Stimulated activated CD8-positive, alpha-beta memory T cell treated with anti-CD3 and anti-CD28 coated beads, Interleukin-4, amount 100 ng/mL, for 48 hours (primary cell): ENCODE measurements at regions not wholly inside any gene's neighbourhood (a gene's known extent, or its start where the extent isn't known, plus 50 kb on each side); places are given as distances from the start of the nearest gene placed in this dataset.

Experiments
- DNase-seq: peaks from one replicate; pipeline ENCODE4 v3.0.0-alpha.2; 2020

DNA sequence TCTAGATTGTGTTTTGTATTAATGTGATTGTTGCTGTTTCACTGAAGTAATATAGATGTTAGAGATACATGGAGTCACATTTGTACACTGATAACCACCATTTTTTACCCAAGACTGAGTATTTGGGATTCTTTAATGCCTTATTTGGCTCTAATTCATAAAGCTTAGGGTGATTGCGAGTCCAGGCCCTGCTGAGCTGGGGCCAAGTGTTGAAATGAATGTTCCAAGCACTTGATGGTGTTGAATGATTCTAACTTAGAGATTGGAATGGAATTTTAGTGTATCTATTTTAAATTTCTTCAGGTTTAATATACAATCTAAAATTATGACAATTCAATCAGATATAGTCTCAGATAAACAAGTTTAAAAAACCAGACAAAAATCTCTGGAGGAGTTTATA, 329.4 kb upstream of the SLC35B3 start:
- DNase-seq: no peak

DNA sequence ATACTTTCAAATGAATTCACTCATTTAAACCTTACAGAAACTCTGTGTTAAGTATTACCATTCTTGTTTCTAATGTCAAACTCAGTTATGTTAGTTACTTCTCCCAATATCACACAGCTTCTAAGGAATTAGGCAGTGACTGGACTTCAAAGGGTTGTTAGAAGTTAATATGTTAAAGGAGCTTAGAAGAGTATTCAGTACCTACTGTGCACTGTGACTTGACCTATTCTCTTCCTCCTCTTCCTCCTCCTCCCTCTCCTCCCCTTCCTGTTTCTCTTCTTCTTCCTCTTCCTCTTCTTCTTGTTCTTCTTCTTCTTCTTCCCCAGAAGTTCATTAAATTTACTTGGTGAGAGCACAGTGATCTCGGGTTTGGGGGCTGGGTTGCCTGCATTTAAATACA, 325.6 kb upstream of the SLC35B3 start:
- DNase-seq: no peak

DNA sequence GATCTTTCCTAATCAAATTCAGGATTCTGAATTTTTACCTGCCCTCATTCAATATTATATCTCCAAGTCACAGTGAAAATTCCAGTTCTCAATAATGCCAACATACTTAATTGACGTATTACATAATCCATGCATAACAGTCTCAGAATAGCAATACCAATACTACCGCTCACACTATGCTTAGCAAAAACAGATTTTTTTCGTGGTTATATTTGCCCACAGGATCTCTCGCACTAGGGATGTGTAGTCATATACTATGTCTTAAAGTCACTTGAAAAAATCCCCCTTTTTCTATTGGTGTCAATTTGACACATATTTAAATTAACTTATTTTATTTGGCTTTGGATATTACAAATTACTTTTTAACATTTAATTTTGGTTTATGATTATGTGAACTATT, 323.1 kb upstream of the SLC35B3 start:
- DNase-seq: no peak

DNA sequence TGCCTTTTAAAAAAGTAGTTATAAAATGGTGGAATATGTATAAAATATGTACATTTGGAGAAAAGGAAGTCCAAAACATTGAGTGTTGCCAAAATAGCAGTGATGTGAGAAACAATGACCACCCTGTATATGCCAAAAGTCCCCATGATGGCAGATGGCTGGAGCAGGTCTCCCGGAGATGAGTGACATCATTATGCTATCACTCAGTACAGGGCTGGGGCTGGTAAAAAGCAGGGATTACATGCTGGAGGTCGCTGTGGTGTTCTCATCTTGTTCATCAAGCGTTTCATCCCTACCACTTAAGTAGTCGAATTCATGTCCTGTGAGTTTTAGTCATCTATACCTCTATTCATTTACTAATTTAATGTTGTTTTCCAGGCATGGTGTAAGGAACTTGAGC, 315.3 kb upstream of the SLC35B3 start:
- no peak for DNase-seq

DNA sequence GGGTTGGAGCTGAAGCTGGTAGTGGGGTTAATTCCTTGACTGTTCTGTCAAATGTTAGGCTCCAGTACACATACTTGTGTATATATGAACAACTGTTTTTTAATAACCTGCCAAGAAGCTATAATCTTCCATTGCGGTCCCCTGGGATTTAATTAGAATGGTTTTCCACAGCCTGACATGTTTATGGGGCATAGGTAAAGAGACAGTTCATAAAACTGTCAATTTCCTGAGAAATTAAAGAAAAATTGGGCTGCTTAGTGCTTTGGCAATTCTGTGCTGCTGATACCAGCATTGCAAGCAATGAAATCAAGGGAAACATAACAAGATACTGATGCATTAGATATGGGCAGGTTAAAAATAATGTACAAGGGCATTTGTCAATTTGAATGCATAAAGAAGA, 314.1 kb upstream of the SLC35B3 start:
- DNase-seq: no peak

DNA sequence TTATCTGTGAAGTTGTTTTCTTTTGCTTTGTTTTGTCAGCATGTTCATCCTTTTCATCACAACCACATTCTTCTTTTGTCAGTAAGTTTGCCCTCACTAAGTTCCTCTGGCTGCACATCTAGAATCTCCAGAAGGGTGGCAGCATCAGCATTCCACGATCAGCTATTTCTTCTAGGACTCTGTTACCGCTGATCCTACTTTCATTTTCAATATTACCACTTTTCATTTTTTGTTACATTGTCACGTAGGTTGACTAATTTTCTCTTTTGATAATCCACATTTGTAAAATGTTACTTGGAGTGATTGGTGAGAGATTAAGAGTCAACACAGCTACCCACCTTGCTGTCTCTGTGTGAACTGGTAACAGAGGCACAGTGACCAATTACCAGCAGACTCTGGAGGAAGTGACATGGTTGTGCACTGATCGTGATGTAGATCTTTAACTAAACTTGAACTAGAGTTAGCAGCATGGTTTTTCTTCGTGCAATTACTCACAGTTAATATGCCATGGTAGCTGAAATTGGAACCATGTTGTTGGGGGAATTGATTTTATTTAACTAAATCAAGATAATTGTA, 307.9 kb upstream of the SLC35B3 start:
- no peak for DNase-seq

DNA sequence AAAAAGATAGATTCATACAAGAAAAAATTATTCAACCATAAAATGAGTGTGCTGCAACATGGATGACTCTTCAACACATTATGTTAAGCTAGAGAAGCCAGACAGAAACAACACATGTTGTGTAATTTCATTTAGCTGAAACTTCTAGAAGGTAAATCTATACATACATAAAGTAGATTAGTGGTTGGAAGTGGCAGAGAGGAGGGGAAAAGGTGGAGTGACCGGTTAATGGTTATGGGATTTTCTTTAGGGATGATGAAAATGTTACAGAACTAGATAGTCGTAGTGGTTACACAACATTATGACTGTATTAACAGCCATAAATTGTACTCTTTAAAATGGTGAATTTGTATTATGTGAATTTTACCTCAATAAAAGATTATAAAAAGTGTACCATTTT, 304.1 kb upstream of the SLC35B3 start:
- DNase-seq: no peak

DNA sequence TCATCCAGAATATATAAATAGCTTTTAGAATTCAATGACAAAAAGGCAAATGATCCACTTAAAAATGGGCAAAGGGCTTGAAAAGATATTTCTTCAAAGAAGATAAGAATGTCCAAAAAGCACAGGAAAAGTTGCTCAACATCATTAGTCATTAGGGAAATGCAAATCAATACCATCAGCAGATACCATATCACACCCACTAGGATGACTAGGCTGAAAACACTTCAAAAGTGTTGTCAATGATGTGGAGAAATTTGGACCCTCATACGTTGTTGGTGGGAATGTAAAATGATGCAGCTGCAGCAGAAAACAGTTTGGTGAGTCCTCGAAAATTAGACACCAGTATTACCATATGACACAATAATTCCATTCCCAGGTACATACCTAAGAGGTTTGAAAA, 303.6 kb upstream of the SLC35B3 start:
- no peak for DNase-seq

DNA sequence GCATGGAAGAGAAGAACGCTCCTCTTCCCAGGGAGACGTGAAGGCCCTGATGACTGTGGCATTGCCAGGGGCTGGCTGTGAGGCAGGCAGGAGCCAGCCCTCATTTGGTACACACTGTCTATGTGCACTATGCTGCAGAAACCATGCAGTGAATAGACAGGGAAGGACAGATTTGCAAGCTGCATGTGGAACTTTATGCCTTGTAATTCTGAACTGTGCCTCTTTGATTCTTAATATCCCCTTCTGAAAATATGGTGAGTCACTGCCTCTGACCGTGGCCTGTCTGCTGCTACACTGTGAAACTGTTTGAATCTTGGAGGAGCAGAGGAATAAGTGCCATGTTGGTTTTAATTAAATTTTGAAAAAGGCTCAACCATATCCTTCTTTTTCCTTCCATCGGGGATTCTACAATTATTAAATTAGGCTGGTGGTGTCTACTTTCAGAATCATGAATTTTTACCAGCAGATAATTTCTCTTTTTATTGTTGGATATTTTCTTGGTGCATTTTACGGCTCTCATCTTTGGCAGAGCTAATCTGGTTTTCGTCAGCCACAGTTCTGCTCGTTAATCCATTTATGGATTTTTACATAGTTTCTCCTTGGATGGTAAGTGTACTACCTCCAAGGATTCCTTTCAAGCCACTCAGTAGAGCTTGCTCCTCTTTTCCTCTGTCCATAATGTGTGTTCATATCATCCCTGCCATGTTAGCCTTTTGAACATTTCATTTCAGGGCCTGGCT, 301.0 kb upstream of the SLC35B3 start:
- DNase-seq: no peak

DNA sequence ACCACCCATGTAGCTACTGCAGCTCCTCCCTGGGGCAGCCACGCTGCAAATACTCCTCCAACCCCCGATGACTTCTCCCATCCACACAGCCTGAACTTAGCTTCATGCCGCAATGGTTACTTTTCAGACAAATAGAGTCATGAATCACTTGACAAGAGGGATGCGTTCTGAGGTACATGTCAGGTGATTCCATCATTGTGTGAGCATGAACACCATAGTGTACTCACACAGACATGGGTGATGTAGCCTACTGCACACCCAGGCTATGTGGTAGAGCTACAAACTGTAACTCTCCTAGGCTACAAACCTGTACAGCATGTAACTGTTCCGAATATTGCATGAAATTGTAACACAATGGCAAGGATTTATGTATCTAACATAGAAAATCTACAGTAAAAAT, 298.5 kb upstream of the SLC35B3 start:
- no peak for DNase-seq

DNA sequence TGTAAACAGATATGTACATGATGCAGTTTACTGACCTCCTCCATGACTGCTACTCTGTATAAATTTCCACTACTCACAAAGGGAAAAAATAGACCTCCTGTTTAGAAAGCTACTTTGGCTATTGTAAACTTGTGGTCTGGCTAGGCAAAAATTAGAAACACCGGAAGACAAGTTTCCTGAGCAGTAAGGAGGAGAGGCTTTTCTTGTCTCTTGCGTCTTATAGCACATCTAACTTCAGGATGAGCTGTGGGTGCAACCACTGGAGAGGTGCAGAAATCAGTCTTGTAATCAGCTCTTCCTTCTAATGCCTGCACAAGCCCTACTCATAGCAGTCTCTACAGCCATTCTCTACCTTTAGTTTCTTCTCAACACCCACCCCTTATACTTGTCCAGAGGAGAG, 296.5 kb upstream of the SLC35B3 start:
- no peak for DNase-seq

DNA sequence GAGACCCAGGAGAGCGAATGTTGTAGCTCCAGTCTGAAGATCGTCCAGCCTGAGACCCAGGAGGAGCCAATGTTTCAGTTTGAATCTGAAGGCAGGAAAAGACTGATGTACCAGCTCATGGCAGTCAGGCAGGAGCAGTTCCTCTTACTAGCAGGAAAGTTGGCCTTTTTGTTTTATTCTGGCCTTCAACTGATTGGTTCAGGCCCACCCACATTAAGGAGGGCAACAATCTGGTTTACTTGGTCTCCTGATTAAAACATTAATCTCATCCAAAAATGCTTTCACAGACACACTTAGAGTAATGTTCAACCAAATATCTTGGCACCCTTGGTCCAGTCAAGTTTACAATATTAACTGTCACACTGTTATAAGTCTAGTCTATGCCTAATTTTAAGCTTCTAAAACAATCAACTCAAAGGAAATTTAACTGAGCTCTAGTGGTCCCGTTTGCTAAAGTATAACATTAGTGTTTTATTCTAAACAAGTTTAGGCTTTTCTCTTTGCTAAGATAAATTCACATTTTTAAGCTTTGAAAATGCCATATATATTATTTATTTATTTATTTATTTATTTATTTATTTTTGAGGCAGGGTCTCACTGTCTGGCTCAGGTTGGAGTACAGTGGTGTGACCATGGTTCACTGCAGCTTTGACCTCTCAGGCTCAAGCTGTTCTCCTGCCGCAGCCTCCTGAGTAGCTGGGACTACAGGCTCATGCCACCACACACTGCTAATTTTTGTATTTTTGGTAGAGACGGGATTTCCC, 275.5 kb upstream of the SLC35B3 start:
- DNase-seq: no peak

DNA sequence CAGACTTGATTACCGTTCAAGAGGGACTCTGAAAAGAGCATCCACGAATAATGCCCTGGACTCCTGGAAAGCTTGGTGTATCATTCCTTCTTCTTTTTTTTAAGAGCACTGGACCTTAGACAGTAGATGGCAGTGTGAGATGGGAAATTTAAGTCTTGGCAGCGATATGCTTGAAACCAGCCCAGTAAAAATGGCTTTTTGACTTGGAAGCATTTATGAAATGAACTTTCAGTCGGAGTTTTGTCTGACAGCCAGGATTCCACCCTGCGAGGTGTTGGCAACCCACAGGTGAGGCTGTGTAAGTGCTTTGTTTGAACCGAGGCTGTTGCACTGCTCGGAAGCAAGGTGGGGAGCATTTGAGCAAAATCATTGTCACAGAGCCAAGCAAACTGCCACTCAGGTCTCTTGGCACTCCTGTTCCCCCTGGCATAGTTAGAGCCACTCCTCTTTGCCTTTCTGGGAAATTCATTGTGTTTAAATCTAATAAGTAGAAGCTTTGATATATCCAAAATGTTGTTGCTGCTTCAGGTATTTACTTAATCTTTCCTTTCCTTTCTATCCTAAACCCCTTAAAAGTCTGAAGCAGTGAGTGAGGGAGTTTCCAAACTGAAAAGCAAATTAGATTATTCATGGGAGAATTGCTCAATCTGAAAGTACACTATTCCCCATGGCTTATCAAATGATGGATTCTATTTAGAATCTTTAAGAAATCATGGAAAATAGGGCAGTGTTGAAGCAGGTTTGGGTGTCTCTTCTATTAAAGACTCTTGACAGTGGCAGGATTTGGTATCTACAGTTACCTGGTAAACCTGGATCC, 272.8 kb upstream of the SLC35B3 start:
- no peak for DNase-seq

DNA sequence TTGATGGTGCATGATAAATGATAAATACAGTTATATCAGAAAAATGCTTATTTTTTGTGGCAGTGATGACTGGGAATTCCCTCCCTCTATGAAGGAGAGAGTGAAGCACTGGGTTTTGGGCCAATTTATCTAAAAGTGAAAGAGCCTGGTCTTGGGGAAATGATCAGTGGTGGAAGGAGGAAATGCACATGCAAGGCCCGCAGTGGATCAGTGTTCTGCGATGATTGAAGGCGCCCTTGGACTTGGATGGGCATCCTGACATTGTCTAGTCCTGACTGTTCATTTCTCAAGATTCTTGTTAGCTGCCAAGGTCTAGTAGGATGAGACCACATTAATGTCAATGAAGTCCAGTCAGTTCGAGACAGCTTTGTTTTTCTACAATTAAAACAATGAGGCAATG, 272.0 kb upstream of the SLC35B3 start:
- no peak for DNase-seq

DNA sequence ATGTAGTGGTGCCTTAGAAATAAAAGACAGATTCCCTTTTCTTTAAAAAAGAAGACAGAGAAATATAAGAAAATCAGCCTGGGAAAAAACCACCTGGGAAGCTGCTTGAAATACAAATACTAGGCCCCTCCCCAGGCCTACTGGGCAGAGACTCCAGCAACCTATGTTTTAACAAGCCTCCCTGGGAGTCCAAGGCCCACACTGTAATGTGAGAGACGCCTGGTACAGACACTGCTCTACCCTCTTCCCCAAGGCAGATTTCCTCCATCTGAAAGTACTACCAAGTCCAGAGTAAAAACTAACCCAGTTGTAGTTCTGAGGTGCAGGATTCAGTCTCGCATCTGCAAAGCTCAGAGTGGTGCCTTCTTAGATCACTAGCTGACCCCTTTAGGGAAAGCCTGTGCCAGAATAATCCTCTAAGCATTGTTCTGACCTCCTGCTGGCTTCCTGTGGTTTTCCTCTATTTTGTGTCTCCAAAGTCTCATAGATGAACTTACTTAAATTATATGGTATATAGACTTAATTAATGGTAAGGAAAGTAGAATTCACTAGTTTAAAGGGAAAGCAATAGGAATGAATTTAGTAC, 270.2 kb upstream of the SLC35B3 start:
- no peak for DNase-seq

DNA sequence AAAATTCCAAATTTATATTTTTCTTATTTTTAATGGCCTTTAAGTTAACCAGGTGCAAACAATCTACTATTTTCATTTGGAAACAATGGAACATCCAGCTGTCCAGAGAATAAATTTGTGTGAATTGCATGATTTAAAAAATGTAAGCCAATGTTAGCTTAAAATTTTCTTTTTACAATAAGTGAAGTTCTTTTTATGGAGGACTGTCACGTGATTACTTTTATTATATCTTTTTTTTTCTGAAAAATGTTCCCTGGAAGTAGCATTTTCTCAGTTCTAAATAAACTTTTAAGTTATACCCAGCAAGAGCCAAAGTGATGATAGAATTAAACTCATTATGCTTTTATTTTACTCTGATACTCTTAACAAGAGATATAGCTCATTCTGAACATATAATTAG, 267.7 kb upstream of the SLC35B3 start:
- no peak for DNase-seq

DNA sequence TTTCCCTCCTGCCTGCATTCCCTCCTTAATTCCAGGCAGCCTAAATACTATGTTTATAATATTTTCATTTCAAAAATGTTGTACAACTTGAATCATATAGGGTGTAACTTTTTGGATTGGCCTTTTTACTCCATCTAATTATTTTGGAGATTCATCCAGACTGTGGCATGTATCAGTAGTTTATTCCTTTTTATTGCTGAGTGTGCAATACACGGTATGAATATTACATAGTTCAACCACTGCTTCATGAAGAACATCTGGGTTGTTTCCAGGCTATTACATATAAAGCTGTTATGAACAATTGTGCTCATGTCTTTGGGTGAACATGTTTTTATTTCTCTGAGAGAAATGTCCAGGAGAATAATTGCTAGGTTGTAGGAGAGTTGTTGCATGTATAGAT, 253.5 kb upstream of the SLC35B3 start:
- no peak for DNase-seq

DNA sequence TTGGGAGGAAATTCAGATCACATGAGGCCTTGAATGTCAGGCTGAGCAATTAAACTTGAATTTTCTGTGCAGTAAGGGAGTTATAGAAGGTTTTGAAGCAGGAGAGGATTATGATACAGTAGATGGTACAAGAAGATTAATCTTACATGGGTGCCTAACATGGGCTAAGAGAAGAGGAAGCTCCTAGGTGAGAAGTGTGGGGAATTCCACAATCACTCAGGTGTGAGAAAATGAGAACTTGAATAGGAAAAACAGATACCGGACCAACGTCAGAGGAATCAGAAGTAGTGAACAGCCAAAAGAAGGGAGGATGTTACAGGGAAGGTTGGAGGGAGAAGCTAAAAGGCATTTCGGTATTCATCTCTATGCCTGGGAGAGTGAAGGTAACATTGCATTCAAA, 250.7 kb upstream of the SLC35B3 start:
- DNase-seq: no peak

DNA sequence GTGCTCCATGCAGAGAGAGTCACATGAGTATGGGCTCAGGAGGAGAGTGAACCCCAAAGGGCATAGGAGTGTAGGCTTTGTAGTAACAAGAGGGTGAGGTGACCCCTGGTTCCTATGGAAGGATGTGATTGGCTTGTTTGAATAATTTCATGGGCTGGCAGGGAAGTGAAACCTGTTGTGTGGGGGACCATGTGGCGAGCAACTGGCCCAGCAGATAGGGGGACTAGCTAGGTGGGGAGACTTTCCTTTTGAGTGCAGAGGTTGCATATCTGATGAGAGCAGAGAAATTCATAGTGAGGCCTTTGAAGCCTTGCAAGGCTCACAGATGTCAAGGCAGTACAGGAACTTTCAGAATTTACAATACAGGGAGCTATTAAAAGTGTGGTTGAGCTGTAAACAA, 247.9 kb upstream of the SLC35B3 start:
- no peak for DNase-seq

DNA sequence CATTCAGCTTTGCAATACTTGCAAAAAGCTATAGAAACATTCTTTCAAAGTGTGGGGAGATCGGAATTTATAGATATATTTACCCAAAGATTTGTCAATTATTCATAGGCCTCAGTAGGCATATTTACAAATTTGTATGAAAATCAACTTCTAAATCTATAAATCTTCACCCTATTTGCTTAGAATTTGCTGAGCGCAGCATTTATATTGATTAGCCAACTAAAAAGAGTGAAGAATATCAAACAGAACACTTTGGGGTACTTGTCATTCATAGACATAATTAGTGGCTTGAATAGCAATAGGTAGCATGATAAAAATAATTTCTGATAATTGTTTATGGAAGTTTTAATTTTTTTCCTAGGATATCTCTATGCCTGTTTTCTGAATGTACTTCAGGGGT, 244.5 kb upstream of the SLC35B3 start:
- no peak for DNase-seq

DNA sequence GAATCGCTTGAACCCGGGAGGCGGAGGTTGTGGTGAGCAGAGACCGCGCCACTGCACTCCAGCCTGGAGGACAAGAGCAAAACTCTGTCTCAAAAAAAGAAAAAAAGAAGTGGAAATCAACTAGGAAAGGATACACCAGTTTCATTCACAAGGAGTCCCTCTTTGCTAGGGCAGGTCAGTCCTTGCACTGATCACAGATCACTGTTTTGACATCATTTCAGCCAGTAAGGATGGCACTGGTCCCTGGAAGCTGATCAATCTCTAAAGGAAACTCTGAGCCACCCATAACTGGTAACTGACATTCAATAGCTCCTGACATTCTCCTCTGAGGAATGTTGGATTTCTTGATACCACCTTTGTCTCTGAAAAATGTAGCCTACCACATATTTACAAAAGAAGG, 243.1 kb upstream of the SLC35B3 start:
- DNase-seq: no peak

DNA sequence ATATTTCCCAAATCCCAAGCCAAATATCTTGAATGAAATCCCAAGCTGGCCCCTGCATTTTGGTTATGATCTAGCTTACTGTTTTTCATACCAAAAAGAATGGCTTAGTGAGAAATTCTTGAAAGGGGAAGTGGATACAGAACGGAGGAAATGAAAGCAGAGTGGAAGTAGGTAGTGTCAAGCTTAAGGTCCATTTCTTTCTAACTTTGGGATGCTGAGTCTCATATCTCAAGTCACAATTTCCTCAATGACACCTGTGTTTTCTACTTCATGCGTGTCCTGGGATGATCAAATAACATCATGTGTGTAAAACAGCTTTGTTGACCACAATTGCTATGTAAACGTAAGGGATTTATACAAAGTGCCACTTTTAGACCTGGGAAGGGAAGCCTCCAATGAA, 238.8 kb upstream of the SLC35B3 start:
- DNase-seq: no peak

DNA sequence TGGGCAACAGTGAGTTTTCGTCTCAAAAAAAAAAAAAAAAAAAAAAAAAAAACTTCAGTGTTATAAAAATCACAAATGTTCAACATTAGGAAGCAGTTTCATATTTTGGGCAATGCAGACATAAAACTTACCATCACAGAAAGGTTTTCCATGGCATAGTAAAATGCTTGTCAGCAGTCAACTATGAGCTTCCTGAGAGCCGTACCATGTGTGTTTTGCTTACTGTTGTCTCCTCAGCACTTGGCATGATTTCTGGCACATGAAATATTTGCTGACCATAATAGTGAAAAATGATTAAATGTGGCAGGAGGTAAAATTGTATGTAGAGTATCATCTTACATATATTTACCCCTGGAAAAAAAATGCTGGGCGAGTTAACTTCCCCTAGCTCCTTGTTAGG, 237.5 kb upstream of the SLC35B3 start:
- no peak for DNase-seq
